ENCODE measurements at regions not wholly inside any gene's neighbourhood (a gene's known extent, or its start where the extent isn't known, plus 50 kb on each side); places are given as distances from the start of the nearest gene placed in this dataset.

DNA sequence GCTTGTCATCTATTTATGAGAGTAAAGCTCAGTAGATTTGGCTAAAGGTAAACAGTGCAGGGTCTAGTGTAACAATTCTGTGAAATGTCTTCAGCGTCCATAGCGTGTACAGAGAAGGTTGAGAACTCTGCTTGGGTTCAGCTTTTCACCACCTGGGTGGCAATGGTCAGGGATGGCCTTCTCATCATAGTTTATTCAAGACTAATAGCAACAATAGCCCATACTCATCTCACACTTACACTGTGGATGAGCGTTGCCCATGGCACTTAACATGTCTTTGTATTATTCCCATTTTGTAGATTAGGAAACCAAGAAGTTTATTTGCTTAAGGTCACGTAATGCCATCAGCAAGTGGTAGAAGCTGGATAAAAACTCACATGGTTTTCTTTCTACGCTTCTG, 106.8 kb upstream of the RND3 start:
- TF ChIP-seq PPARA (CRISPR knock-in tag; IDR thresholded peaks at IDR 0.05; ENCODE audit: borderline replicate concordance) (no peak), TOX (CRISPR knock-in tag; IDR thresholded peaks at IDR 0.05; ENCODE audit: borderline replicate concordance) (no peak), ZFP30 (CRISPR knock-in tag; IDR thresholded peaks at IDR 0.05) (no peak), ZNF565 (CRISPR knock-in tag; conservative IDR thresholded peaks at IDR 0.05; ENCODE audit: low read depth) (no peak), CSDC2 (CRISPR knock-in tag; IDR thresholded peaks at IDR 0.05) (no peak)
- TF ChIP-seq, protein P1, sequence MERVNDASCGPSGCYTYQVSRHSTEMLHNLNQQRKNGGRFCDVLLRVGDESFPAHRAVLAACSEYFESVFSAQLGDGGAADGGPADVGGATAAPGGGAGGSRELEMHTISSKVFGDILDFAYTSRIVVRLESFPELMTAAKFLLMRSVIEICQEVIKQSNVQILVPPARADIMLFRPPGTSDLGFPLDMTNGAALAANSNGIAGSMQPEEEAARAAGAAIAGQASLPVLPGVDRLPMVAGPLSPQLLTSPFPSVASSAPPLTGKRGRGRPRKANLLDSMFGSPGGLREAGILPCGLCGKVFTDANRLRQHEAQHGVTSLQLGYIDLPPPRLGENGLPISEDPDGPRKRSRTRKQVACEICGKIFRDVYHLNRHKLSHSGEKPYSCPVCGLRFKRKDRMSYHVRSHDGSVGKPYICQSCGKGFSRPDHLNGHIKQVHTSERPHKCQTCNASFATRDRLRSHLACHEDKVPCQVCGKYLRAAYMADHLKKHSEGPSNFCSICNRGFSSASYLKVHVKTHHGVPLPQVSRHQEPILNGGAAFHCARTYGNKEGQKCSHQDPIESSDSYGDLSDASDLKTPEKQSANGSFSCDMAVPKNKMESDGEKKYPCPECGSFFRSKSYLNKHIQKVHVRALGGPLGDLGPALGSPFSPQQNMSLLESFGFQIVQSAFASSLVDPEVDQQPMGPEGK (CRISPR knock-in tag; IDR thresholded peaks at IDR 0.05; ENCODE audit: borderline replicate concordance) = no peak
- TF ChIP-seq, protein P2, sequence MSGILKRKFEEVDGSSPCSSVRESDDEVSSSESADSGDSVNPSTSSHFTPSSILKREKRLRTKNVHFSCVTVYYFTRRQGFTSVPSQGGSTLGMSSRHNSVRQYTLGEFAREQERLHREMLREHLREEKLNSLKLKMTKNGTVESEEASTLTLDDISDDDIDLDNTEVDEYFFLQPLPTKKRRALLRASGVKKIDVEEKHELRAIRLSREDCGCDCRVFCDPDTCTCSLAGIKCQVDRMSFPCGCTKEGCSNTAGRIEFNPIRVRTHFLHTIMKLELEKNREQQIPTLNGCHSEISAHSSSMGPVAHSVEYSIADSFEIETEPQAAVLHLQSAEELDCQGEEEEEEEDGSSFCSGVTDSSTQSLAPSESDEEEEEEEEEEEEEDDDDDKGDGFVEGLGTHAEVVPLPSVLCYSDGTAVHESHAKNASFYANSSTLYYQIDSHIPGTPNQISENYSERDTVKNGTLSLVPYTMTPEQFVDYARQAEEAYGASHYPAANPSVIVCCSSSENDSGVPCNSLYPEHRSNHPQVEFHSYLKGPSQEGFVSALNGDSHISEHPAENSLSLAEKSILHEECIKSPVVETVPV (CRISPR knock-in tag; IDR thresholded peaks at IDR 0.05) = no peak
- TF ChIP-seq, protein P3, sequence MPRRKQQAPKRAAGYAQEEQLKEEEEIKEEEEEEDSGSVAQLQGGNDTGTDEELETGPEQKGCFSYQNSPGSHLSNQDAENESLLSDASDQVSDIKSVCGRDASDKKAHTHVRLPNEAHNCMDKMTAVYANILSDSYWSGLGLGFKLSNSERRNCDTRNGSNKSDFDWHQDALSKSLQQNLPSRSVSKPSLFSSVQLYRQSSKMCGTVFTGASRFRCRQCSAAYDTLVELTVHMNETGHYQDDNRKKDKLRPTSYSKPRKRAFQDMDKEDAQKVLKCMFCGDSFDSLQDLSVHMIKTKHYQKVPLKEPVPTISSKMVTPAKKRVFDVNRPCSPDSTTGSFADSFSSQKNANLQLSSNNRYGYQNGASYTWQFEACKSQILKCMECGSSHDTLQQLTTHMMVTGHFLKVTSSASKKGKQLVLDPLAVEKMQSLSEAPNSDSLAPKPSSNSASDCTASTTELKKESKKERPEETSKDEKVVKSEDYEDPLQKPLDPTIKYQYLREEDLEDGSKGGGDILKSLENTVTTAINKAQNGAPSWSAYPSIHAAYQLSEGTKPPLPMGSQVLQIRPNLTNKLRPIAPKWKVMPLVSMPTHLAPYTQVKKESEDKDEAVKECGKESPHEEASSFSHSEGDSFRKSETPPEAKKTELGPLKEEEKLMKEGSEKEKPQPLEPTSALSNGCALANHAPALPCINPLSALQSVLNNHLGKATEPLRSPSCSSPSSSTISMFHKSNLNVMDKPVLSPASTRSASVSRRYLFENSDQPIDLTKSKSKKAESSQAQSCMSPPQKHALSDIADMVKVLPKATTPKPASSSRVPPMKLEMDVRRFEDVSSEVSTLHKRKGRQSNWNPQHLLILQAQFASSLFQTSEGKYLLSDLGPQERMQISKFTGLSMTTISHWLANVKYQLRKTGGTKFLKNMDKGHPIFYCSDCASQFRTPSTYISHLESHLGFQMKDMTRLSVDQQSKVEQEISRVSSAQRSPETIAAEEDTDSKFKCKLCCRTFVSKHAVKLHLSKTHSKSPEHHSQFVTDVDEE (CRISPR knock-in tag; IDR thresholded peaks at IDR 0.05) = no peak
- TF ChIP-seq, protein P4, sequence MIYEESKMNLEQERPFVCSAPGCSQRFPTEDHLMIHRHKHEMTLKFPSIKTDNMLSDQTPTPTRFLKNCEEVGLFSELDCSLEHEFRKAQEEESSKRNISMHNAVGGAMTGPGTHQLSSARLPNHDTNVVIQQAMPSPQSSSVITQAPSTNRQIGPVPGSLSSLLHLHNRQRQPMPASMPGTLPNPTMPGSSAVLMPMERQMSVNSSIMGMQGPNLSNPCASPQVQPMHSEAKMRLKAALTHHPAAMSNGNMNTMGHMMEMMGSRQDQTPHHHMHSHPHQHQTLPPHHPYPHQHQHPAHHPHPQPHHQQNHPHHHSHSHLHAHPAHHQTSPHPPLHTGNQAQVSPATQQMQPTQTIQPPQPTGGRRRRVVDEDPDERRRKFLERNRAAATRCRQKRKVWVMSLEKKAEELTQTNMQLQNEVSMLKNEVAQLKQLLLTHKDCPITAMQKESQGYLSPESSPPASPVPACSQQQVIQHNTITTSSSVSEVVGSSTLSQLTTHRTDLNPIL (CRISPR knock-in tag; IDR thresholded peaks at IDR 0.05; ENCODE audit: low read depth) = no peak
